ENCODE measurements at regions not wholly inside any gene's neighbourhood (a gene's known extent, or its start where the extent isn't known, plus 50 kb on each side); places are given as distances from the start of the nearest gene placed in this dataset.
"Not testable (repeated sequence)": the region's sequence is repeated elsewhere in the genome, so short reads cannot be mapped to it uniquely, and the experiment has no call there.

- no peak for DNase-seq
These were observed 315.0 kb downstream of the IPMK start for GRCh38 chr10:57952741-57953140.

DNA sequence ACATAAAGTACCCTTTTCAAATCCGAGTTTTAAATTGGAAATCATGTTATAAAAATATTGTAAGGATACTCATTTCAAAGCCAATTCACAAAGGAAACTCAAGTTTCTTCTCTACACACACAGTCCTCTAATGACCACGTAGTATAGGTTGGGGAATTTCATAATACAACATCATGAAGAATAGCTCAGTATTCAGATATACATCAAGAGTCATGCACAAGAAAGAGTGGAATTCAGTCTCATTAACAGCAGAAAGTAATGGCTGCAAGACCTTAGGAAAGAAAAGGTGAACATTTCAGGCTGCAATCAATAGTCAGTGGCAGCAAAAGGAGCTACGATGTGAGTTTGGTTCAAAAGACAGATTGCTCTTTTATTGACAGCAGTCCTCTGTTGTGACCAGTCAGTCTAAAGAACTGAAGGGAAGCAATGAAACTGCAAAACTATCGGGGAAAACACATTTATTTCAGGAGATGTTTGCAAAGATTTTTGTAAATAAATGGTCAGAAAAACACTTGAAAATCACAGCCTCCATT lies 317.2 kb downstream of the IPMK start:
- no peak for DNase-seq

GRCh38 chr10:57948796-57949195 lies 318.9 kb downstream of the IPMK start:
- DNase-seq = no peak

DNA sequence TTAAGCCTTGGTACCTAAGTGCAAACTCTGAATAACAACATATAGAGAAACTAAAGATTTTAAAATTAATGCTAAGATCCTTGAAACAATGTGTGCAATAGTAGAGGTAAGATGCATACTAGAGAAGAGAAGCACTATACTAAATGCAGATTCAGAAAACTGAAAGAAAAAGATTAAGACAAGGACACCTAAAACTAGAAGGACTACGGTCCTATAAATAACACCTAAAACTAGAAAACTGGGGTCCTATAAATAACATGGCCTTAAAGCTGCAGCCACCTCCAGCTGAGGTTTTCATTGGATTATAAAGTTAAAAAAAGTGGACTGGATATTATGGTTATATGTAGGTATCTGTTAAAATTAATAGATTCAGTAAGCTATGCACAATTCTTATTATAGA lies 320.9 kb downstream of the IPMK start:
- DNase-seq = no peak

- no peak for DNase-seq
These were observed 324.0 kb downstream of the IPMK start for GRCh38 chr10:57943701-57944100.

GRCh38 chr10:57925045-57925444 lies 342.6 kb downstream of the IPMK start:
- DNase-seq = no peak

- no peak for DNase-seq
These were observed 346.6 kb downstream of the IPMK start for GRCh38 chr10:57921140-57921539.

GRCh38 chr10:57919864-57920263 lies 347.8 kb downstream of the IPMK start:
- no peak for DNase-seq

- DNase-seq = no peak
These were observed 350.7 kb downstream of the IPMK start for GRCh38 chr10:57917019-57917418.

DNA sequence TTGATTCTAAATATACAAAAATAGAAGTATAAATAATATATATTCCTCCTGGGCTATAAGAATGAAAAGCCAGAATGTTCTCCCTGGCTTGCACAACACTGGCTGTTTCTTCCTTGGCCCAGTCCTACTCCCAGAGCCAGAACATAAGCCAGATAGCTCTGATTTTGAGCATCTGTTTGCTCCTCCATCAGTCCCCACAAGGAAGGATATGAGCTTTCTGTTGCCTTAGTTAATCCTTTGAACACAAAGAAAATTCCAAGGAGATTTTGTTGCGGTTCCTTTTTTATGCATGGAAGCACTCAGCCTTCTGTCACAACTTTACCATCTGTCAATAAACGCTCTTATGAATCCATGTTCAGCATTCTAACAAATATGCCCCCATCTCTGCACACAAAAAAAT lies 361.8 kb downstream of the IPMK start:
- no peak for DNase-seq

DNA sequence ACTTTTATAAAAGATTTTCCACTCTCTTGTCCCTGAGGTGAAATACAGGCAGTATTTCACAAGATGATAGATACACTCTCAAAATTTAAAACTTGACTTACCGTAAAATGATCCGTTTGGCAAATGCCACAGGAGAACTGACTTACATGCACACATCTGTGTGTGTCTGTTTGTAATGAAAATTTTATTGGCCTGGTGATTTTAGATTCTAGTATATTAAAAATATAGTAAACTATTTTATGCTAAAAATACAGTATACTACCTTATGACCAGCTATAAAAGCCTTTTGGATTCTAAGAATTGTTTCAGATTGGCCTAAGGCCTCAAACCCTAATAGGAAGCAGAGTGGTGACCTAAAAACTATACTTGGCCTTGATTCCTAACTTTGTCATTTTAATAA lies 362.7 kb downstream of the IPMK start:
- DNase-seq = no peak

DNA sequence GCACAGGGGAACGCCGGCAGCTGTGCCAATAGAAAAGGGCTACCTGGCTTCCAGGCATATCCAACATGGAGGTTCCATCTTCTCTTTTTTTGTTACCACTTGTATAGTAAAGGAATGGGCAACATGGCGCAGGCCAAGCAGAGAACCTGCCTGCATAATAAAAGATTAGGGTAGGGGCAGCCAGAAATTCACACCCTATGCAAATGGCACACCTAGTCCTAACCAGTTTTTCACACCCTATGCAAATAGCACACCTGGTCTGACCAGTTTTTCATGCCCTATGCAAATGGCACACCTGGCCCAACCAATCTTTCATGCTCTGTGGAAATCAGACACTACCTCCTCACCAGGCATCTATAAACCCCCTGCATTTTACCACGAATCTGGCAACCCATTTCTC lies 369.5 kb downstream of the IPMK start:
- no peak for DNase-seq

DNA sequence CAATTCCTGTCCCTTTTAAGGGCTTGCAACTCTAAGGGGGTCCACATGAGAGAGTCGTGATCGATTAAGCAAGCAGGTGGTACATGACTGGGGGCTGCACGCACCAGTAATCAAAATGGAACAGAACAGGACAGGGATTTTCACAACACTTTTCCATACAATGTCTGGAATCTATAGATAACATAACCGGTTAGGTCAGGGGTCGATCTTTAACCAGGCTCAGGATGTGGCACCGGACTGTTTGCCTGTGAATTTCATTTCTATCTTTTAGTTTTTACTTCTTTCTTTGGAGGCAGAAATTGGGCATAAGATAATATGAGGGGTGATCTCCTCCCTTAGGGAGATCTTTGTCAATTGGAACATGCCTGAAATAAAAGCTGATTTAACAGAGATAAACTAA lies 370.1 kb downstream of the IPMK start:
- no peak for DNase-seq

DNA sequence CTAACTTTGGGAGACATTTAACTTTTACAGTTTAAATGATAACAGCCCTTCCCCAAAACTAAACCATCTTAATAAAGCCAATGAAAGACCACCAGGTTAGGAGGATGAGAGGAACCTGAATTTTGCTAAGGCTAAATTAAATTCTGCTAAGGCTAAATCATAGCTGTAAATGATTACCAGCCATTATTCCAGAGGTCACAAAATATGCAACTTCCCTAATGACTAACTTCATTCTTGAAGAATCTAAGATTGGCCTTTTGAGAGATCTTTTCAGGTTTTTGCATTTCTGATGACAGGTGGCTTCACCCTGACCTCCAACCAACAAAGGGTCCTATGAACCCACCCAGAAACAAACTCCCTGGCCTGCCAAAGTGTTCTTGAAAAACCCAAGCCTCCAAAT lies 373.3 kb downstream of the IPMK start:
- DNase-seq = no peak

GRCh38 chr10:57891201-57892006 lies 376.3 kb downstream of the IPMK start:
- no peak for DNase-seq

DNA sequence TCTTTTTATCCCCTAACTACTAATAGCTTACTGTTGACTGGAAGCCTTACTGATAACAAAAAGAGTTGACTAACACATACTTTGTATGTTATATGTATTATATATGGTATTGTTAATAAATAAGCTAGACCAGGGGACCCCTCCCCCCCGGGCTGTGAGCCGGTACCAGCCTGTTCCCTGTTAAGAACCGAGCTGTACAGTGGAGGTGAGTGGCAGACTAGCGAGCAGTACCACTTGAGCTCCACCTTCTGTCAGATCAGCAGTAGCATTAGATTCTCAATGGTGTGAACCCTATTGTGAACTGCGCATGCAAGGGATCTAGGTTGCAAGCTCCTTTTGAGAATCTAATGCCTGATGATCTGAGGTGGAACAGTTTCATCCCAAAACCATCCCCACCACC lies 377.0 kb downstream of the IPMK start:
- DNase-seq = no peak

DNA sequence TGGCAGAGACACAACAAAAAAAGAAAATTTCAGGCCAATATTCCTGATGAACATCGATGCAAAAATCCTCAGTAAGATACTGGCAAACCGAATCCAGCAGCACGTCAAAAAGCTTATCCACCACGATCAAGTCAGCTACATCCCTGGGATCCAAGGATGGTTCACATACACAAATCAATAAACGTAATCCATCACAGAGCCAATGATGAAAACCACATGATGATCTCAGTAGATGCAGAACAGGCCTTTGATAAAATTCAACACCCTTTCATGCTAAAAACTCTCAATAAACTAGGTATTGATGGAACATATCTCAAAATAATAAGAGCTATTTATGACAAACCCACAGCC lies 382.1 kb downstream of the IPMK start:
- not testable (repeated sequence) for DNase-seq

DNA sequence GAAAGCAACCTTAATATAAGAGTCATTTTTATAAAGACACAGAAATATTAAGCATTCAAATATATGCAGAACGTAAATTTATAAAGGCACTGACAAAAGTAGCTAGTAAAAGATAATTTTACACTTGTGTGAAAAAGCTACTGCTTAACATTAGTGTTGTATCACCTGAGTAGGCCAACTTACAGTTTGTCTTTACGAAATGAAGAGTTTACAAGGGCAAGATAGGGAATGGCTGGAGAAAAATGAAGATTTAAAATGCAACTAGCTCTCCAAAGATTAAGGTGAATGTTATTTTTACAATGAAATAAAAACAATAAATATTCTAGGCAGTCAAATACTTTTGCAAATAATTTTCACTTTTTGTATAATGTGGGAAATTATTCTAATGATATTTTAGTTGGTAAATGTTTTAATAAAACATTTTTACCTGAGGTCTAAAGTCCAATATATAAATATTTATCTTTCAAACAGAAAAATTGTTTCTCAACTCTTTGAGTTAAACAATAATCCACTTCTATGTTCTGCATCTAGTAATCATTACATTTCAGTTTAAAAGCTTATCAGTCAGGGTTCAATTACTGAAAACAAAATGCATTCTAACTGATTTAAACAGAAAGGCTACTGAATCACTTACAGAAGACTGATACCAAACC lies 382.6 kb downstream of the IPMK start:
- no peak for DNase-seq

- DNase-seq = no peak
These were observed 383.3 kb downstream of the IPMK start for GRCh38 chr10:57884407-57884806.

DNA sequence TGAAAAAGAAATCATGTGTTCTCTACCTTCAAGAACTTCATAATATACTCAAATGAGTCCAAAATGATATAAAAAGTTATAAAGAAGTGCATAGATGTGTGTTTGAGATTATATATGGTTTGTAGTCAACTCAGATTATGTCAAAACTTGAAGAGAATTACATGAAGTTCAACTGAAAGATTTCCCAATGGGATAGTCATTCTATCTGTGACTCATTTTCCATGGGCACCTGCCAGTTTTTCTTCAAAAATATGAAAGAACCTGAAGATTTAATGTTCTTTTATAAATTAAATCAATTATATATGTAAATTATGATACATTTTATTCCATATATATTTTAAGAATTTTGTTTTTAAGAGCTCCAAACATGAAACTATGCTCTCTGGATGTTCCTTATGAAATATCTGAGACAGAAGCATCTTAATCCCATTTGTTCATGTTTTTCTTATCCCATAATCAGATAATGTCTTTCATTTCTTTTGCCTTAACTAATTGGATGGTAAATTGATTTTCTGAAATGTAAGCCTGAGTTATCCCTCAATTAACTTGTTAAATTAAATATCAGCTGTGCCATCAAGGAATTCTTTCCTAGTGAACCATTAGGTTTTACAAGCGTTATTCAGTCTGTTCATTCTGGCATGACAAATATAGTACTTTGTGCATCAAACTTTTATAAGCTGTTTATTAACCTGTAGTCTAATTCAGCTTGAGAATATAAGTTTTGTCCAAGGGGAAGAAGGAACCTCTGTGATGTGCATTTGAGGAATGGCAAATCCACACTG lies 387.1 kb downstream of the IPMK start:
- DNase-seq = no peak

DNA sequence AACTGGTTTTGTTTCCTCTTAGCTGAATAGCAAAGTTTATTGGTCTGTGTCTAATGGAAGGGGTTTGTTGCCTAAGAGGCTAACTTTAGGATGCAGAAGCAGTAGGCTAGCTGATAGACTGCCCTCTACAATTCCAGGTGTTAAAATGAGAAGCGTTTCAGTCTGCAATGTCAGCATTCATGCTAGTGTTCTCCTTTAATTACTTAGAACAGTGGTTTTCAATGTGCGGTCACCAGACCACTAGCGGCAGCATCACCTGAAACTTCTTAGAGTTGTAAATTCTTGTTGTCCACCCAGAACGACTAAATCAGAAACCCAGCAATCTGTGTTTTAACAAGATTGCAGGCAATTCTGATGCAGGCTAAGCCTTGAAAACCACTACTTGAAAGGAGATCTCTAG lies 392.9 kb downstream of the IPMK start:
- no peak for DNase-seq

- DNase-seq = no peak
These were observed 400.5 kb downstream of the IPMK start for GRCh38 chr10:57867241-57867640.

GRCh38 chr10:57864765-57865680 lies 402.7 kb downstream of the IPMK start:
- DNase-seq = no peak
